GM21381 (cell line): ENCODE measurements at regions not wholly inside any gene's neighbourhood (a gene's known extent, or its start where the extent isn't known, plus 50 kb on each side); places are given as distances from the start of the nearest gene placed in this dataset.
A peak's percentile ranks its signal among the peaks of the same experiment; 100 is the strongest.

Source experiments
- ATAC-seq: cut with Tn5 transposase; IDR thresholded peaks from one replicate; pipeline ENCODE4 v1.9.1; 2021; ENCODE audit warnings: mild to moderate bottlenecking, moderate library complexity; ENCODE audit not compliant: unreplicated experiment

- ATAC-seq: peak; percentile 61
These were observed 111.0 kb upstream of the KL start for GRCh38 chr13:32905063-32905863.

GRCh38 chr13:32905864-32906180 is 110.4 kb upstream of the KL start:
- ATAC-seq: no peak

- ATAC-seq: no peak
These were observed 109.0 kb upstream of the KL start for GRCh38 chr13:32907211-32907610.

GRCh38 chr13:32910530-32910929 is 105.7 kb upstream of the KL start:
- ATAC-seq: no peak

- ATAC-seq: peak; percentile 77
These were observed 104.7 kb upstream of the KL start for GRCh38 chr13:32911506-32911905.

GRCh38 chr13:32914686-32915085 is 101.5 kb upstream of the KL start:
- no peak for ATAC-seq

GRCh38 chr13:32917504-32917903 is 98.7 kb upstream of the KL start:
- no peak for ATAC-seq

- ATAC-seq: no peak
These were observed 92.5 kb upstream of the KL start for GRCh38 chr13:32923725-32924124.

GRCh38 chr13:32924886-32925285 is 91.3 kb upstream of the KL start:
- ATAC-seq: no peak

GRCh38 chr13:32925506-32925905 is 90.7 kb upstream of the KL start:
- ATAC-seq: no peak

- ATAC-seq: no peak
These were observed 83.8 kb upstream of the KL start for GRCh38 chr13:32932376-32932775.

GRCh38 chr13:32936716-32937115 is 79.5 kb upstream of the KL start:
- no peak for ATAC-seq

- ATAC-seq: no peak
These were observed 77.9 kb upstream of the KL start for GRCh38 chr13:32938314-32938713.

GRCh38 chr13:32938907-32939306 is 77.3 kb upstream of the KL start:
- ATAC-seq: no peak

GRCh38 chr13:32940601-32941000 is 75.6 kb upstream of the KL start:
- ATAC-seq: no peak

GRCh38 chr13:32941368-32941767 is 74.9 kb upstream of the KL start:
- no peak for ATAC-seq

GRCh38 chr13:32946558-32946957 is 69.7 kb upstream of the KL start:
- no peak for ATAC-seq

GRCh38 chr13:32947411-32948276 is 68.6 kb upstream of the KL start:
- ATAC-seq: no peak

GRCh38 chr13:32949820-32950219 is 66.4 kb upstream of the KL start:
- ATAC-seq: no peak

- ATAC-seq: no peak
These were observed 64.6 kb upstream of the KL start for GRCh38 chr13:32951580-32951979.

- ATAC-seq: no peak
These were observed 60.2 kb upstream of the KL start for GRCh38 chr13:32955881-32956594.

GRCh38 chr13:32956595-32956933 is 59.7 kb upstream of the KL start:
- ATAC-seq: no peak
